ENCODE measurements at regions not wholly inside any gene's neighbourhood (a gene's known extent, or its start where the extent isn't known, plus 50 kb on each side); places are given as distances from the start of the nearest gene placed in this dataset.
"Not testable (repeated sequence)": the region's sequence is repeated elsewhere in the genome, so short reads cannot be mapped to it uniquely, and the experiment has no call there.

DNA sequence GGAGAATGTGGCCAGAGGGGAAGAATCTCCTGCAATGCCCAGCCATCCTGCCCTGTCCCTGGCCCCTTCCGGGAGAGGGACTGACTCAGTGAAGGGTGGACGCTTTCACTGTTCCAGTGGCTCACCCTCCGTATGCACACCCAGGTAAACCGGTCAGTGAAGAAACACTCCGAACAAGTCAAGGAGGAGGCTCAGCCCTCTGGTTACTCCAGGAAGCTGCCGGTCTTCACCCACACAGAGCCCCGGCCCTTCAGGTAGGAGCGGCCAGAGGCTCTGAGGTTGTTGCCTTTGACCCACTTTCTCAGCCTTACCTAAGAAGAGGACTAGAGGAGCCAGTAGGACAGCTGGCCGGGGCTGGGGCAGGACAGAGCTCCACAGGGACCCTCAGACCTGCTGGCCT is 4419.8 kb upstream of the TPTE start:
- TF ChIP-seq, protein P1, sequence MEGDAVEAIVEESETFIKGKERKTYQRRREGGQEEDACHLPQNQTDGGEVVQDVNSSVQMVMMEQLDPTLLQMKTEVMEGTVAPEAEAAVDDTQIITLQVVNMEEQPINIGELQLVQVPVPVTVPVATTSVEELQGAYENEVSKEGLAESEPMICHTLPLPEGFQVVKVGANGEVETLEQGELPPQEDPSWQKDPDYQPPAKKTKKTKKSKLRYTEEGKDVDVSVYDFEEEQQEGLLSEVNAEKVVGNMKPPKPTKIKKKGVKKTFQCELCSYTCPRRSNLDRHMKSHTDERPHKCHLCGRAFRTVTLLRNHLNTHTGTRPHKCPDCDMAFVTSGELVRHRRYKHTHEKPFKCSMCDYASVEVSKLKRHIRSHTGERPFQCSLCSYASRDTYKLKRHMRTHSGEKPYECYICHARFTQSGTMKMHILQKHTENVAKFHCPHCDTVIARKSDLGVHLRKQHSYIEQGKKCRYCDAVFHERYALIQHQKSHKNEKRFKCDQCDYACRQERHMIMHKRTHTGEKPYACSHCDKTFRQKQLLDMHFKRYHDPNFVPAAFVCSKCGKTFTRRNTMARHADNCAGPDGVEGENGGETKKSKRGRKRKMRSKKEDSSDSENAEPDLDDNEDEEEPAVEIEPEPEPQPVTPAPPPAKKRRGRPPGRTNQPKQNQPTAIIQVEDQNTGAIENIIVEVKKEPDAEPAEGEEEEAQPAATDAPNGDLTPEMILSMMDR (IDR thresholded peaks at IDR 0.05): not testable (repeated sequence)
- not testable (repeated sequence) for TF ChIP-seq POLR2AphosphoS5, EP300 (IDR thresholded peaks at IDR 0.05)
